Stimulated activated naive CD8-positive, alpha-beta T cell treated with anti-CD3 and anti-CD28 coated beads, Interleukin-15, amount 100 ng/mL, for 72 hours (primary cell): ENCODE measurements at regions not wholly inside any gene's neighbourhood (a gene's known extent, or its start where the extent isn't known, plus 50 kb on each side); places are given as distances from the start of the nearest gene placed in this dataset.

ENCODE experiments used
- ATAC-seq: fragments of 150-1000 bp; cut with Tn5 transposase; 2 replicates; pipeline ENCODE4 v1.10.0; 2021; ENCODE audit warnings: mild to moderate bottlenecking, moderate library complexity
- DNase-seq, 2 donors: peaks; one replicate each; pipeline ENCODE4 v3.0.0; 2021 to 2022
- H3K27ac Mint-ChIP-seq, 2 donors: one replicate each; pipeline ENCODE4 v1.8.0; 2022; ENCODE audit warnings: mild to moderate bottlenecking in 2 of 2, mixed read lengths in 2 of 2, moderate library complexity in 2 of 2
- H3K27me3 Mint-ChIP-seq: one replicate; pipeline ENCODE4 v1.8.0; 2022; ENCODE audit warnings: mixed read lengths
- H3K4me1 Mint-ChIP-seq: one replicate; pipeline ENCODE4 v1.8.0; 2022; ENCODE audit warnings: mild to moderate bottlenecking, mixed read lengths
- H3K4me3 Mint-ChIP-seq, 2 donors: one replicate each; pipeline ENCODE4 v1.8.0; 2022; ENCODE audit warnings: mild to moderate bottlenecking in 2 of 2, mixed read lengths in 2 of 2, moderate library complexity in 1 of 2
- H3K9me3 Mint-ChIP-seq, 2 donors: one replicate each; pipeline ENCODE4 v1.8.0; 2022; ENCODE audit warnings: mixed read lengths in 2 of 2

DNA sequence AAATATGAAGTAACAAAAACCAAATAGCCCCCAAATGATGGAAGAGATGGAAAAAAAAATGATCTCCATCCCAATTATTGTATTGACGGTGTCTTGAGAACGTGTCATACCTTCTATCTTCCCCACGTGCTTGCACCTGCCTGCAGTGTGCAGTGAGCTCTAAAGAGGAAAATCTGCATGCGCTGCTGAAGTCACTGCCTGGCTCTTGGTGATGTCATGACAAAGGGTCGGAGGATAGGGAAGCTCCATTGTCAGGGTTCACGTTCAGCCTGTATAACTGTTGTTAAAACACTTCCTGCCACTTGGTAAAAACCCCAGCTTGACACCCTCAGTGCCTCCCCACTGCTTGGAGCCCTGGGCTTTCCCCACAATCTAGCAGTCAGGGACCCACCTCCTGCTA, 549.2 kb upstream of the MKI67 start:
- Mint-ChIP-seq H3K4me3 (no peak overlapping the region), H3K27me3 (peaks cover 9% of the 10 kb centered on the region), H3K4me1 (no peaks in the 10 kb centered on the region), H3K27ac (no peak overlapping the region), H3K9me3 (no peaks in the 10 kb centered on the region)
- DNase-seq (no peak), ATAC-seq (no peak)

DNA sequence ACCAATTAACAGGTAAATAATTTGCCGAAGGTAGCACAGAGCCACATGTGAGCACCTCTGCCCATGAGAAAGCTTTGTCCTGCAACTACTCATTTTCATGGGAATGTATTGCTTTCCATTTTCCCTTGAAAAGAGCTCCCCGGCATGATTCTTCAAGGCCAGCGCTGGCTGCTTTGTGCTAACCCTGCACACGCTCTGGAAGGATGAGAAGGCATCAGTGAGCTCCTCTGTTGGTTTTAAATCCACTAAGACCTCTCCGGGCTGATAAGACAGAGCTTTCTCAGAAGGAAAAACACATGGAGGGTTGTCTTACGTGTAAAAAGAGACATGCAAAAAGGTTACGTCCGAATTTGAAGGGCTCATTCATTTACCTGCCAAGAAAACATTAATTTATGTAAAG, 553.9 kb upstream of the MKI67 start:
- no peak overlapping the region for H3K4me3 Mint-ChIP-seq
- H3K4me1 Mint-ChIP-seq = no peaks in the 10 kb centered on the region
- ATAC-seq (no peak), DNase-seq (no peak)
- H3K9me3 Mint-ChIP-seq = no peaks in the 10 kb centered on the region
- H3K27me3 Mint-ChIP-seq = peaks cover 9% of the 10 kb centered on the region
- no peak overlapping the region for H3K27ac Mint-ChIP-seq

DNA sequence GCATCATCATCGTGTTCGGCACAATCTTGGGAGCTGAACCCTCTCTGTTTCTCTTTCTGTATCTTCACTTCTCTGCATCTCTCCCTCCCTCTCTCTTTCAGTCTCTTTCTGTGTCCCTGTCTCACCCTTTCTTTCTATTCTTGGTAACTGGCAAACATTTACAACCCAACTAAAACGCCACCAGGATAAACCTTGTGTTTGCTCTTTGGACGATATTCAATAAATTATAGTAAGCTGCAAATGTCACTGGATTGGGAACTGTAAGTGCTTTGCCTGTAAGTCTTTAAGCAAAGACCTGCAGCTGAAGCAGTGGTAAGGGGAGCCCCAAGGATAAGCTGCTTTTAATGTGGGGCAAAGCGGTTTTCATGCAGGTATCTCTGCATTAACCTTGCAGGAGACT, 558.0 kb upstream of the MKI67 start:
- peak overlapping the region in 1 of 2 donors; percentile 40 for H3K27ac Mint-ChIP-seq
- H3K27me3 Mint-ChIP-seq = peaks cover 6% of the 10 kb centered on the region
- ATAC-seq = no peak
- no peak overlapping the region for H3K4me3 Mint-ChIP-seq
- DNase-seq = no peak
- no peaks in the 10 kb centered on the region for H3K9me3 Mint-ChIP-seq
- no peaks in the 10 kb centered on the region for H3K4me1 Mint-ChIP-seq

DNA sequence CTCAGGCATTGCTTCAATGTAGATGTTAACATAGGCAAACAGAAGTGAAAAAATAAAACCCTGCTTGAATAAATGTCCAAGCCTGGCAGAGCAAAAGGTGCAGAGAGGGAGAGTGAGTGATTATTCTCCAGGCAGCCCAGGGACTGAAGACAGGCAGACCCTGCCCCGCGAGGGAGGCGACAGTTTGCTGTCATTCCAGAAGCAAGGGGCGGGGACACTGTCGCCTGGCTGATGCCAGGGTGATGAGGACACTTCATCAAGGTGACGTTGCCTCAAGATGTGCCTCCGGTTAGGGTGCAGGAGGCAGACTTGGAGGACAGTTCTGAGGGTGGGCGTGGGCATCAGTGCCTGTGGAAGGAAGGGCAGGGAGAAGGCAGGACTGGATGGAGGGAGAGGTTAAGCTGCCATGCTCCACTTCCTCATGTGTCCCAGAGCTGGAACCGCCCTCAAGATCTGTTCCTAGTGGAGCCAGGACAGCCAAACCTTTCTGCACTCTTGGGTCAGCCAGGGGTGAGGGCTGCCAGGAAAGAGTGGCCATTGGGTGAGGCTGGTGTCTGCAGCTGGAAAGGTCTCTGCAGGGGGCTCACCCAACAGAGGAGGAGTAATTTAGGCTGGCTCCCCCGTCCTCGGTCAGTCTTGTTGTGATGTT, 560.5 kb upstream of the MKI67 start:
- H3K27ac Mint-ChIP-seq = peak overlapping the region in 1 of 2 donors; percentile 76
- H3K4me3 Mint-ChIP-seq = no peak overlapping the region
- ATAC-seq = no peak
- no peaks in the 10 kb centered on the region for H3K4me1 Mint-ChIP-seq
- no peak for DNase-seq
- H3K27me3 Mint-ChIP-seq = no peaks in the 10 kb centered on the region
- H3K9me3 Mint-ChIP-seq = no peaks in the 10 kb centered on the region

DNA sequence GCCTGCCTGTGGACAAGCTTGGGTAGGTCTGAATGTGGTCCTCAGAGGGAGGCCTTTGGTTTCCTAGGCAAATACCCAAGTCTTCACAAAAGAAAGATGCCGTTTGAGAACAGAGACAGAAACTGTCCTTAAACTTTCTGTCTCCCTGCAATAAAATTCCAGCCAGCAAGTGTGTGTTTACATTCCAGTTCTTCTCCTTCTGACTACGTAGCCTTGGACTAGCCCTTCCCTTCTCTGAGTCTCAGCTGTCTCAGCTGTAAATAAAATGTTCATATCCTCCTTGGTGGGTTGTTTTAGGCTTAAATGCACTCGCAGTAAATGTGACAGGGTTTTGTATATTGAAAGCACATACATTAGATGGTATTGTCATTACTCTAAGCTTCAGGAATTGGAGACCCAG, 561.2 kb upstream of the MKI67 start:
- H3K9me3 Mint-ChIP-seq = no peaks in the 10 kb centered on the region
- DNase-seq = no peak
- H3K4me3 Mint-ChIP-seq = no peak overlapping the region
- no peak overlapping the region for H3K27ac Mint-ChIP-seq
- no peaks in the 10 kb centered on the region for H3K4me1 Mint-ChIP-seq
- H3K27me3 Mint-ChIP-seq = peaks cover 1% of the 10 kb centered on the region
- ATAC-seq = no peak

DNA sequence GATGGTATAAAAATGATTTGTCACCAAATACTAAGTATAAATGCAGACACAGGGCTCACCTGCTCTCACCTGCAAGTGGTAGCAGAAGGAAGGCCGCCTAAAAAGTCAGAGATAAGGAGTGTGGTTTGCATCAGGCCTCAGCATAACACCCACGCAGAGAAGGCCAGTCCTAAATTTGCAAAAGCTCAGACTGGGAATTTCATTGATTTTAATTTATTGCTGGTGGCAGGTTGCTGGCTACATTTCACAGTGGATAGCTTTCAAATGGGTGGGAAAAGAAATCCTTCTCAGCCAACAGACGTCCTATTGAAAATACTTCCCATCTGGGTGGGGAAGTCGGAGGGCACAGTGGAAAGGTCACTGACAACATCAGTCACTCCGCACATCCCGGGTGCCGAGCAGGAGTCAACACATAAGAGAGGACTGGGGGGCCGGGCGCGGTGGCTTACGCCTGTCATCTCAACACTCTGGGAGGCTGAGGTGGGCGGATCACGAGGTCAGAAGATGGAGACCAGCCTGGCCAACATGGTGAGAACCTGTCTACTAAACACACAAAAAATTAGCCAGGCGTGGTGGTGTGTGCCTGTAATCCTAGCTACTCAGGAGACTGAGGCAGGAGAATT, 561.8 kb upstream of the MKI67 start:
- ATAC-seq = no peak
- peak overlapping the region in 1 of 2 donors; percentile 61 for H3K27ac Mint-ChIP-seq

DNA sequence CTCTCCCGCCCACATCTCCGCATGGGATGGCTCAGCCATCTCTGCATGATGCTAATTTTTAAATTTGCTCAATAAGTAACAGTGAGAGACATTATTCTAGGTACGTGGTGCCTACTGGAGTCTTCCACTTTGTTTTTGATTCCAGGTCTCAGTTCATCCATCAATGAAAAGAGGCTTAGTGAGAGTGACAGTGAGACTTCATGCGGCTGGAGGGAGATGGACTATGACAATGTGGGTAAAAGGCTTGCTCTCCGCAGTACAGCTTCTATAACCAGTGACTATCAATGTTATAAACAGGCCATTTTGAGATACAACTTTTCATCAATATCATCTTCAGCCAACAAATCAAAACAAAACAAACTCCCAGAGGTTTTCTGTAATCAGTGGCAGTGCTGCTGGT, 563.4 kb upstream of the MKI67 start:
- ATAC-seq (no peak), DNase-seq (no peak)
- Mint-ChIP-seq H3K27ac (no peak overlapping the region), H3K27me3 (peaks cover 7% of the 10 kb centered on the region), H3K4me3 (no peak overlapping the region), H3K4me1 (no peaks in the 10 kb centered on the region), H3K9me3 (no peaks in the 10 kb centered on the region)

More for the DNA sequence above, 561.8 kb upstream of the MKI67 start:
- no peak for DNase-seq
- Mint-ChIP-seq H3K9me3 (no peaks in the 10 kb centered on the region), H3K27me3 (peaks cover 7% of the 10 kb centered on the region), H3K4me1 (no peaks in the 10 kb centered on the region), H3K4me3 (no peak overlapping the region)

DNA sequence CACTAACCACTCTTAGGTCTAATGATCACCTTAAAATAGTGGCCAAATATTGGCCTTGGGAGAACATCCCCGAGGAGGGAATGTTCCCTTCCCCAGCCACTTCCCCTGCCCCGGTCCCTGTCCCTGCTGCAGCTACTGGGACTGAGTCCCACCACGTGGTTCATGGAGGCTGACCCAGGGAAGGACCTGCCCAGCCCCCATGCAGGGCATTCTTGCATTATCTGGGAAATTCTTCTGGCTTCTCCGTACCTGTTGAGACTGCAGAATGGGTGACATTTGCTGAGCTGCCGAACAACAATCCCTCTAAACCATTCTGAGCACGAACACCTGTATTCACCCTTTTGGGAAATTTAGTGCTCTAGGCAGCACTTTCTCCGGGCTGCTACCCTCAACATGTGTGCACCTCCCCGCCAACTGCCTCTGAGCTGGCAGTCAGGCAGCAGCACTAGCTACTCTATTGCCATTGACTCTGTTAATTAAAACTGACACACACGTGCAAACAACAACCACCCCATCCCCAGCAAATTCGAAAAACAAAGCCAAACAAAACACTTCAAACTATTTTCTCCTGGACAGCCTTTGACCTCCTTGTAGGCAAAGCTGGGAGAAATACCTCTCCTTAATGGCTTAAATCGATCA, 567.4 kb upstream of the MKI67 start:
- Mint-ChIP-seq H3K4me3 (no peak overlapping the region), H3K4me1 (no peaks in the 10 kb centered on the region), H3K27me3 (peaks cover 7% of the 10 kb centered on the region), H3K9me3 (no peaks in the 10 kb centered on the region), H3K27ac (no peak overlapping the region)
- DNase-seq = no peak
- no peak for ATAC-seq

DNA sequence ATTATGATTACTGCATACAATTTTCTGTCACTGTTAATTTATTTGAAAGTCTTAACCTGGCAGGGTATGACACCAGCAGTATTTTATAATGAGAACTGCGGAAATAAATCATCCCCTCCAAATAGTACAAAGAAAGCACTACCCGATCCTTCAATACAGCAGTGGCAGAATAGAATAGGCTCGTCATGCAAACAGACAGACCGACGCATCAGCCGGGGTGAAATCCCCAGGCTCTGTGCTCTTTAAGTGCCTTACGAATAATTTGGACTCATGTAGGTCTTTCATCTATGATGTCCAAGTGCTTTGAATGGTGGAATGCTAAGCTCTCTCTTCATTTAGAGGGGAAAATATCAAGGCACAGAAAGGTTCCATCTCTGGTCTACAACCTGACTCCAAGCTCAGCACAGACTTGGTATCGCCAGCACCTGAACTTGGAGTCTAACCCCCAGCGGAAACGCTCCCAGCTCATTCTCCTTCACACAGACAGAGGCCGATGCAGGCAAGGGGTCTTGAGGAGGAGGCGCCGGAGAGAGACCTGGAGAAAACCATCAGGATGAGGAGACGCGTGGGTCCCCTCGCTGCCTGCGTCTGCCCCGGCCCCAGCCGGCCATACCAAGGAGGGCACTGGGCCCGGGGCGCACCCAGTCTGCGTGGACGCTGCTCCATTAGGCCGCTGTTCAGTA, 568.1 kb upstream of the MKI67 start:
- H3K27ac Mint-ChIP-seq = no peak overlapping the region
- H3K4me1 Mint-ChIP-seq = no peaks in the 10 kb centered on the region
- H3K27me3 Mint-ChIP-seq = peaks cover 7% of the 10 kb centered on the region
- no peaks in the 10 kb centered on the region for H3K9me3 Mint-ChIP-seq
- H3K4me3 Mint-ChIP-seq = no peak overlapping the region
- ATAC-seq (no peak), DNase-seq (no peak)

DNA sequence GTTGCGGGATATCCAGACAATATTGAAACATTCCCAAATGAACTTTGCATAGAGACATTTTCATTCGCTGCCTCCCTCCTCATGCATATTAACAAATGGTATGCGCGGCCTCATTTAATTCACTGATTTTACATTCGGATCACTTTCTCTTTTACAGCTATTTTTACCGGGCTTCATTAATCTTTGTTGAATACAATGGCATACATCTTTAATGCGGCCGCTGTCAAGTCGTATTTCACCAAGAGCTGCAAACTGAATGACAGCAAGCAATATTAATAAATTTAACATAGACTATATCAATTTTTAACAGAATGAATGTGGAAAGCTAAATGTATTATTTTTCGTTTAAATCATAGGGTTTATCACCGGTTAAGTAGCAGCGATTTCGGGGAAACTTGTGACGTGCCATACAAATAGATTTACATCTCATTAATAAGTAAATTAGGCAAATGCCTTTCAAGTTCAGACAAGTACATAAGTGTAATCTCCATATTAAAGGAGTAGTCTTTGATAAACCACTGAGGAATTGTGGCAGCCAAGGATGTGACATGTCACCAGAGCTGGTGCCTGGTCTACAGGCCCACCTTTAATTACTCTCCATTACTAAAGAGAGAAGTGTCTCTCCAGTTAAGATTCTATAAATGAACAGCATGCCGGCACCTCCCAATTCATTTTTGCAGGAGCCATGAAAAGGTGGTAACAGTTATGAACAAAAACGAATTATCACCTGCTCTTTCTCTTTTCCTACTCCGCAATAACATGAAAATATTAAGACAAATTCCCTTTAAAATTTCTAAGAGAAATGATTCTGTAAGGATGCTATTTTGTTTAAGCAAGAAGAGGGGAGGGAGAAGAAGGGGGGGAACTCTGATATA, 568.9 kb upstream of the MKI67 start:
- H3K27ac Mint-ChIP-seq = no peak overlapping the region
- H3K4me1 Mint-ChIP-seq = no peaks in the 10 kb centered on the region
- H3K4me3 Mint-ChIP-seq = no peak overlapping the region
- ATAC-seq (no peak), DNase-seq (no peak)
- H3K9me3 Mint-ChIP-seq = no peaks in the 10 kb centered on the region
- peaks cover 10% of the 10 kb centered on the region for H3K27me3 Mint-ChIP-seq

DNA sequence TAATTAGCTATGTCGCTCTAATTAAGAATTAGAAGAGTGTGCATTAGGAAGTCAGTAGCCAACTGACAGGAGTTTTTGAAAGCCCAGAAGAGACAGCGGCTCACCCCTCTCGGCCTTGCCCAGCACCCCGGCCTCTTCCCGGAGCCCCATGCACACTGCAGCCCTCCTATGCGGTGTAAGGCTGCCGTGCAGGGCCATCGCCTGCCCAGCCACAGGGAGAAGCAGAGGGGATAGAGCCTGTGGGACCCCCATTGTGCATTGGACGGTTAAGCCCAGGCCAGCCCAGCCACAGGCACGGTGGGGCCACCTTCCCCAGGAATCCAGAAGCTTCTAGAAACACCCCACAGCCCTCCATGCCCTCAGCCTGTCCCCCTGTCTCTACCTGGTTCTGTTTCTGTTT, 569.7 kb upstream of the MKI67 start:
- no peak for ATAC-seq
- Mint-ChIP-seq H3K27me3 (peaks cover 15% of the 10 kb centered on the region), H3K9me3 (no peaks in the 10 kb centered on the region), H3K4me1 (no peaks in the 10 kb centered on the region), H3K4me3 (no peak overlapping the region), H3K27ac (no peak overlapping the region)
- DNase-seq = no peak

DNA sequence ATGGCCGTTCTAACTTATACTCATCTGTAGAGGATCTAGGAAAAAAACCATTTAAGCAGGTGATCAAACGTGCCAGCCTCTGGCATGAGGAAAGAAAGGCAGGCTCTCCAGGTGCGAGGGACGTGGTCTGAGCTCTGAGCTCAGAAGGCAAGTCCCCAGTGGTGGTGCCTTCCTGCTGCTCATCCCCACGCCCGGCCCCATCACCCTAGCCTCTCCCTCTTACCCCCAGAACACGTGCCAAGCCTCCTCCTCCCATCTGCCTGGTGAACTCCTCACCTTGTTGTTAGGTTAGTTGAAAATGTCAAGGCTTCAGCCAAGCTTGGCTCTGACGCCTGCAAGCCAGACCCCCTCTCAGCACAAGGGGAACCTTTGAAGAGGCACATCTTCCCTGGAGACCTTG, 571.2 kb upstream of the MKI67 start:
- H3K27me3 Mint-ChIP-seq = peaks cover 13% of the 10 kb centered on the region

DNA sequence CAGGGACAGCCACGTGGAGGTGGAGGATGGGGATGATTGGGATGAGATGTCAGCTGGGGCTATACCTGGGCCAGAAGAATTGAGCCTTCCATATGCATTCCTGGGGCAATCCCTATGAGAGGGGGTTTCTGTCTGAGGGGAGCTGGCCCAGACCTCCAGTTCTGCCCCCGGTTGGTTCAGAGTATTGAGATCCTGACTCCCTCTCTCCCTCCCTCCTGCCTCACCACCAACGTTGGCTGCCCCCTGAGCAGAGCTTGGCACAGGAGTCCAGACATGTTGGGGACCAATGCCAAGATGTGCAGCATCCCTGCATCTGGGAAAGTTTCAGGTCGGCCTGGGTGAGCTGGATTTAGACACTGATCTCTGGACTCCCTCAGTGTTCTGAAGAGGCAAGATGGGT, 575.2 kb upstream of the MKI67 start:
- Mint-ChIP-seq H3K4me1 (no peaks in the 10 kb centered on the region), H3K27me3 (peaks cover 8% of the 10 kb centered on the region), H3K4me3 (no peak overlapping the region), H3K9me3 (peaks cover 0 to 6% of the 10 kb centered on the region in 2 donors), H3K27ac (no peak overlapping the region)
- ATAC-seq (no peak), DNase-seq (no peak)

More for the DNA sequence above, 571.2 kb upstream of the MKI67 start:
- Mint-ChIP-seq H3K4me1 (no peaks in the 10 kb centered on the region), H3K9me3 (no peaks in the 10 kb centered on the region), H3K4me3 (no peak overlapping the region), H3K27ac (peak overlapping the region in 1 of 2 donors; percentile 84)
- no peak for ATAC-seq
- no peak for DNase-seq

DNA sequence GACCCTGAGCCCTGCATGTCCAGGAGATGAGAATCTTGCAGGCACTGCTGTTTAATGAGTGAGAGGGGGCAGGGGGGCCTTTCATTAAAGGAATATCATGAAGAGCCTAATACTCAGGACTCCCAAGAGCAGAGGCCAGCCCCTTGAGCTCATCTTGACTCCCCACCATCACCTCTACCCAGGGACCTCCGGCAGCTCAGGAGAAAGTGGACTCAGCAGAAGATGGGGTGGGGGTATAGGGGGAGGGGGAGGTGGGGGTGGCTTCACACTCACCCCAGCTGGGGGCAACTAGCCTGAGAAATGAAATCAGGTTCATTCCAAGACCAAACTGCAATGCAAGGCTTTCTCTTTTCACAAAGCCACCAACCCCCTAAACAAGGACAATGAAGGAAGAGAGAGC, 575.6 kb upstream of the MKI67 start:
- no peak for DNase-seq
- Mint-ChIP-seq H3K9me3 (peaks cover 0 to 6% of the 10 kb centered on the region in 2 donors), H3K27ac (no peak overlapping the region), H3K4me1 (no peaks in the 10 kb centered on the region), H3K27me3 (peaks cover 8% of the 10 kb centered on the region), H3K4me3 (no peak overlapping the region)
- no peak for ATAC-seq

DNA sequence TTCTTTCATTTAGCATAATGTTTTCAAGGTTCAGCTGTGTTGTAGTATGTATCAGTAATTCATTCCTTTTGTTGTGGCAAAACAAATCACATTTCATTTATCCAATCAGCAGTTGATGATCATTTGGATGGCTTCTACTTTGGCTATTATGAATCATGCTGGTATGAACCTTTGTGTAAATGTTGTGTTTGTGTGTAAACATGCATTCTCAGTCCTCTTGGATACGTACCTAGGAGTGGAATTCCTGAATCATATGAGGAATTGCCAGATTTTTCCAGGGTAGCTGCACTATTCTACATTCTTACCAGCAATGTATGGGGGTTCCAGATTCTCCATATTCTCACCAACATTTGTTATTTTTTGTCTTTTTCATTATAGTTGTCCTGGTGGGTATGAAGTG, 578.5 kb upstream of the MKI67 start:
- Mint-ChIP-seq H3K27ac (no peak overlapping the region), H3K4me1 (no peaks in the 10 kb centered on the region), H3K27me3 (peaks cover 15% of the 10 kb centered on the region), H3K4me3 (no peak overlapping the region), H3K9me3 (peaks cover 0 to 6% of the 10 kb centered on the region in 2 donors)
- ATAC-seq (no peak), DNase-seq (no peak)
